ENCODE measurements at regions not wholly inside any gene's neighbourhood (a gene's known extent, or its start where the extent isn't known, plus 50 kb on each side); places are given as distances from the start of the nearest gene placed in this dataset.

GRCh38 chr15:27669641-27670040, 429.5 kb downstream of the OCA2 start:
- no peak overlapping the region for H2AFZ ChIP-seq (ENCODE audit: low read length)
- no peak overlapping the region for H3K4me2 ChIP-seq (ENCODE audit: insufficient read depth, insufficient read length, low read length)
- H2BK12ac ChIP-seq (ENCODE audit: insufficient read length, low read depth, low read length): no peak overlapping the region
- Mint-ChIP-seq H3K4me3 (no peak overlapping the region; a peak in 1 of 5 replicates), H3K27ac (no peak overlapping the region), H3K27me3 (ENCODE audit: low read depth) (no peaks in the 10 kb centered on the region), H3K4me1 (peaks cover 12 to 20% of the 10 kb centered on the region in 2 experiments), H3K36me3 (ENCODE audit: insufficient read depth in 1 of 3, low read depth in 3 of 3) (no peaks in the 10 kb centered on the region; a peak in 1 of 7 replicates), H3K9me3 (no peaks in the 10 kb centered on the region; a peak in 1 of 5 replicates)
- no CpG with 5 or more reads among the region's 10 CpGs for WGBS (ENCODE audit: extremely low coverage, insufficient read length, low lambda C conversion rate)
- no peak overlapping the region for H2AK5ac ChIP-seq (ENCODE audit: insufficient read length, low read length)
- no peak overlapping the region for H3K27ac ChIP-seq (ENCODE audit: insufficient read length, low read depth, low read length)
- H3K23me2 ChIP-seq (ENCODE audit: insufficient read length, low read depth, low read length, poor library complexity, severe bottlenecking): no peaks in the 10 kb centered on the region
- no peaks in the 10 kb centered on the region for H3K79me1 ChIP-seq (ENCODE audit: insufficient read depth, low read depth, low read length, poor library complexity, severe bottlenecking)
- DNase-seq: no peak
- no peak overlapping the region for H2BK5ac ChIP-seq (ENCODE audit: insufficient read length, low read length)
- H3K79me2 ChIP-seq (ENCODE audit: insufficient read depth, low read length): no peaks in the 10 kb centered on the region
- H3K18ac ChIP-seq (ENCODE audit: insufficient read length, low read depth, low read length): no peak overlapping the region
- no peaks in the 10 kb centered on the region for H3K27me3 ChIP-seq (ENCODE audit: insufficient read depth, low read length)
- H3T11ph ChIP-seq (ENCODE audit: low read length): no peak overlapping the region
- no peak overlapping the region for H3K23ac ChIP-seq (ENCODE audit: insufficient read length, low read depth, low read length)
- no peak overlapping the region for H3K4ac ChIP-seq (ENCODE audit: low read depth, low read length)
- H3K4me1 ChIP-seq (ENCODE audit: insufficient read depth, low read length): peaks cover 2% of the 10 kb centered on the region; the same call in 1 of the 2 replicates
- H4K20me1 ChIP-seq (ENCODE audit: control insufficient read depth, insufficient read depth, insufficient read length): no peaks in the 10 kb centered on the region
- no peaks in the 10 kb centered on the region for H3K9me3 ChIP-seq (ENCODE audit: control insufficient read depth, low read depth, low read length)
- no peak overlapping the region for H2BK20ac ChIP-seq (ENCODE audit: low read depth, low read length, poor library complexity, severe bottlenecking)
- H4K8ac ChIP-seq (replicated peaks; ENCODE audit: insufficient read length, low read depth, low read length): no peak overlapping the region
- H4K91ac ChIP-seq (ENCODE audit: insufficient read length, low read depth, low read length): no peak overlapping the region
- H3K56ac ChIP-seq (ENCODE audit: insufficient read length, low read depth, low read length): no peak overlapping the region
- no peak for TF ChIP-seq CTCF (conservative IDR thresholded peaks at IDR 0.05)
- no peak overlapping the region for H2BK120ac ChIP-seq (ENCODE audit: low read depth, low read length, poor library complexity, severe bottlenecking)
- H3K14ac ChIP-seq (ENCODE audit: insufficient read depth, low read length): no peak overlapping the region
- no peak overlapping the region for H4K5ac ChIP-seq (ENCODE audit: insufficient read length, low read depth, low read length)
- no peak overlapping the region for H2BK15ac ChIP-seq (ENCODE audit: low read depth, low read length)
- H3K9ac ChIP-seq (ENCODE audit: extremely low read depth, insufficient read length, low read length): no peak overlapping the region
